GM18519 (cell line): ENCODE measurements at regions not wholly inside any gene's neighbourhood (a gene's known extent, or its start where the extent isn't known, plus 50 kb on each side); places are given as distances from the start of the nearest gene placed in this dataset.
"Not testable (repeated sequence)": the region's sequence is repeated elsewhere in the genome, so short reads cannot be mapped to it uniquely, and the experiment has no call there.

Source experiments
- ATAC-seq: cut with Tn5 transposase; IDR thresholded peaks from one replicate; pipeline ENCODE4 v1.9.1; 2021; ENCODE audit warnings: mild to moderate bottlenecking, moderate library complexity; ENCODE audit not compliant: unreplicated experiment, low FRiP score

GRCh38 chrX:85543866-85544265, 164.4 kb upstream of the POF1B start:
- ATAC-seq: no peak

DNA sequence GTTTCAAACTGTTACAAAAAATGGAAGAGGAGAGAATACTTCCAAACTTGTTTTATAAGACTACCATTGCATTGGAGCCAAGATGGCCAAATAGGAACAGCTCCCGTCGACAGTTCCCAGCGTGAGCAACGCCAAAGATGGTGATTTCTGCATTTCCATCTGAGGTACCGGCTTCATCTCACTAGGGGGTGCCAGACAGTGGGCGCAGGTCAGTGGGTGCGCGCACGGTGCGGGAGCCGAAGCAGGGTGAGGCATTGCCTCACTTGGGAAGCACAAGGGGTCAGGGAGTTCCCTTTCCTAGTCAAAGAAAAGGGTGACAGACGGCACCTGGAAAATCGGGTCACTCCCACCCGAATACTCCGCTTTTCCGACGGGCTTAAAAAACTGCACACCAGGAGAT, 149.7 kb upstream of the POF1B start:
- ATAC-seq: not testable (repeated sequence)

- ATAC-seq: no peak
These were observed 138.7 kb upstream of the POF1B start for GRCh38 chrX:85517994-85518718.

GRCh38 chrX:85516131-85516530, 136.7 kb upstream of the POF1B start:
- ATAC-seq: no peak

DNA sequence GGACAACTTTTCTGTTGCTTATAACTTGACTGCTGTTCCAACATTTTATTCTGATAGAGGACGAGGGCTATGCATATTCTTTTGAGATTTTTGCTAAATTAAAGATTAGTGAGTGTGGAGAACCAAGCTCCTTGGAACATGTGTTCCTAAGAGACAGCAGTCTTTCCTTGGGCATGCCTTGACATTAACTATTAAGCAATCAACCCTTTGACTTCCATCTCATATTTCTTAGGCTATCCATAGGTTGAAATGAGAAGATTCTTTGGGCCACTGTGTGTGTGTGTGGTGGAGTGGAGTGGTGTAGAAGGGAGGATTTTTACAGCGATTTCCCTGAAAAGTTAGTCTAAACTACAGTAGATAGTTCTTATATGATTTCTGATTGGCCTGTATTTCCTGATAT, 127.4 kb upstream of the POF1B start:
- ATAC-seq: no peak

DNA sequence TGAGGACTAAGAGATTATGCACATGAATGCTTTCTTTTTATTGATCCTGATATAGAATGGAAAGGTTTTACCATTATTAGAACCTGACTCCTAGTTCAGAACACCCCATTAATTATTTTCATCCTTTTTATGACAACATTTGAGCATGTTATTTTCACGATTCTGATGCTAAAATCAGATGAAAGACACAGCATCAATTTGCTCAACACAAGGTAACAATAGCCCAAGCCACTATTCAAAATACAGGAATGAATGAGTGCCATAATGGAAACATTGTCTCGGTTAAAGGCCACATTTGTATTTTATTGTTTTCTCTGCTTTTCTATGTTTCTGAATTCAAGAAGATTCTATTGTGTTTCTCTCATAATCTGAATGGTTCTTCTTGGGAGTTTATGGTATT, 126.3 kb upstream of the POF1B start:
- ATAC-seq: no peak

- ATAC-seq: no peak
These were observed 124.9 kb upstream of the POF1B start for GRCh38 chrX:85504381-85504780.

DNA sequence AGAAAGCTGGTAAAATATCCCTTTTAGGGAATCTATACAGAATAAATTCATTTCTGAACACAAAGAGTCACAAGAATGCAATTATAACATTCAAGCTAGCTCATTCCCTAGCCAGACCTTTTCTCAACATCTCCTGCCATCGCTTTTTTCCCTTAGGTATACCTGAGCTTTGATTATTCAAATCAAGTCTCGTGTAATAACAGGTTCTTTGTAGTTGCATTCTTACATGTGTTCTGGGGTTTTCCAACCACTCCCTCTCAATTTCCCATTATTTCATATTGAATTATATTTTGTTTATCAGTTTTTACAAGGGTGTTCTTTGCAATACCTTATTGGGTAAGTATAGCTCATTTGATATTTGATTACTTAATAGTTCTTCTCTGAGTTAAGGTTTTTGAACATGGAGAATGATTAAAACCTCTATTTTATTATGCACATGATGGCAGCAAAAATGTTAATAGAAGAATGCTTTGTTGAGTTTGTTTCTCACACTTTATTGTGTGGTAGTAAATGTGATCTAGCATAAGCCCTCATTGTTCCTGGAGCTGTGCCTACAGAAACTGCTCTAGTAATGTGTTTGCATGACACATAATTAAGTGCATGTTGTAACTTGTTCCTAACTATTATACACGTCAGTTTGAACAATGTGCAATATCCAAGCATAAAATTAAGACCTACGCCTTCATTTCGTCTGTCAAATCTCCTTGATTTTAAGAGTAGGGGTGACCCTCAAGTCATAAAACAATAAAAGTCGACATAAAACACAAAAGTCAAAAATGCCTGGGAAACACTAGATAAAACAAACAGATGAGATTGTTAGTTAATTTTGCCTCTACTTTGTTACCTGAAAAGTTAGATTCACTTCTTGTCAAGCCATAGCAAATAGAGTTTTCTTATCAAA, 124.0 kb upstream of the POF1B start:
- ATAC-seq: no peak

GRCh38 chrX:85501349-85501748, 121.9 kb upstream of the POF1B start:
- ATAC-seq: no peak

GRCh38 chrX:85499400-85499799, 119.9 kb upstream of the POF1B start:
- ATAC-seq: no peak

GRCh38 chrX:85493821-85494220, 114.4 kb upstream of the POF1B start:
- no peak for ATAC-seq

- no peak for ATAC-seq
These were observed 74.8 kb upstream of the POF1B start for GRCh38 chrX:85454295-85454694.

DNA sequence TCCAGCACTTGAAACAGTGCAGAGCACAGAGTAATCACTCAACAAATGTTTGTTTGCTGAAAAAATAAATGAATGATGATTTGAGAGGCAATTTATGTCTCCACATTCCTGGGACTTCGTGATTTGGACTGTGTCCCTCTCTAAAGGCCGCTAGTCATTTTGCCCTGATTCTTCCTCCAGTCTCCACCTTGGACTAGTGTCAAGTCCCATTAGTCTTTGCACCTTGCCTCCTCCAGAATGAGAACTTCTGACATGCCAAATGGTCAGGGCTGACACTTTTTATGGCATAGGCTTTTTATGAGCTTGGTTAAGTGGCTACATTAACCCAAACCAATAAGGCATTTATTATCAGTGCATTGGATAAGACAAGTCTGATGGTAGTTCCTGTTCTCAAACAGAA, 65.1 kb upstream of the POF1B start:
- ATAC-seq: no peak
